IMR-90 (cell line): ENCODE measurements at regions not wholly inside any gene's neighbourhood (a gene's known extent, or its start where the extent isn't known, plus 50 kb on each side); places are given as distances from the start of the nearest gene placed in this dataset.

Experiments
- MAFK ChIP-seq: IDR thresholded peaks from 2 replicates; pipeline ENCODE4 v1.6.1; 2012; ENCODE audit warnings: low read depth, low read length, improper control_type of control experiment
- MAZ ChIP-seq: IDR thresholded peaks from 2 replicates; pipeline ENCODE4 v1.6.1; 2012; ENCODE audit warnings: low read depth, mild to moderate bottlenecking, low read length, improper control_type of control experiment, moderate library complexity, borderline replicate concordance
- NFE2L2 ChIP-seq: fragments of 150-350 bp; IDR thresholded peaks from 2 replicates; pipeline ENCODE4 v1.6.1; 2016; ENCODE audit warnings: low read depth, mild to moderate bottlenecking, low read length
- POLR2A ChIP-seq: IDR thresholded peaks from 2 replicates; pipeline ENCODE4 v1.6.1; 2012; ENCODE audit warnings: mild to moderate bottlenecking, low read depth, low read length
- TF ChIP-seq, protein P1 (sequence below): conservative IDR thresholded peaks from 2 replicates; pipeline ENCODE4 v1.5.1; 2012; ENCODE audit warnings: mild to moderate bottlenecking, low read depth, low read length, improper control_type of control experiment

GRCh38 chr5:57417320-57417719, 65.3 kb downstream of the ACTBL2 start:
- TF ChIP-seq, protein P1, sequence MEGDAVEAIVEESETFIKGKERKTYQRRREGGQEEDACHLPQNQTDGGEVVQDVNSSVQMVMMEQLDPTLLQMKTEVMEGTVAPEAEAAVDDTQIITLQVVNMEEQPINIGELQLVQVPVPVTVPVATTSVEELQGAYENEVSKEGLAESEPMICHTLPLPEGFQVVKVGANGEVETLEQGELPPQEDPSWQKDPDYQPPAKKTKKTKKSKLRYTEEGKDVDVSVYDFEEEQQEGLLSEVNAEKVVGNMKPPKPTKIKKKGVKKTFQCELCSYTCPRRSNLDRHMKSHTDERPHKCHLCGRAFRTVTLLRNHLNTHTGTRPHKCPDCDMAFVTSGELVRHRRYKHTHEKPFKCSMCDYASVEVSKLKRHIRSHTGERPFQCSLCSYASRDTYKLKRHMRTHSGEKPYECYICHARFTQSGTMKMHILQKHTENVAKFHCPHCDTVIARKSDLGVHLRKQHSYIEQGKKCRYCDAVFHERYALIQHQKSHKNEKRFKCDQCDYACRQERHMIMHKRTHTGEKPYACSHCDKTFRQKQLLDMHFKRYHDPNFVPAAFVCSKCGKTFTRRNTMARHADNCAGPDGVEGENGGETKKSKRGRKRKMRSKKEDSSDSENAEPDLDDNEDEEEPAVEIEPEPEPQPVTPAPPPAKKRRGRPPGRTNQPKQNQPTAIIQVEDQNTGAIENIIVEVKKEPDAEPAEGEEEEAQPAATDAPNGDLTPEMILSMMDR: no peak
- no peak for TF ChIP-seq NFE2L2
- TF ChIP-seq MAFK: no peak
- no peak for TF ChIP-seq POLR2A
- no peak for TF ChIP-seq MAZ
